ENCODE measurements at regions not wholly inside any gene's neighbourhood (a gene's known extent, or its start where the extent isn't known, plus 50 kb on each side); places are given as distances from the start of the nearest gene placed in this dataset.

DNA sequence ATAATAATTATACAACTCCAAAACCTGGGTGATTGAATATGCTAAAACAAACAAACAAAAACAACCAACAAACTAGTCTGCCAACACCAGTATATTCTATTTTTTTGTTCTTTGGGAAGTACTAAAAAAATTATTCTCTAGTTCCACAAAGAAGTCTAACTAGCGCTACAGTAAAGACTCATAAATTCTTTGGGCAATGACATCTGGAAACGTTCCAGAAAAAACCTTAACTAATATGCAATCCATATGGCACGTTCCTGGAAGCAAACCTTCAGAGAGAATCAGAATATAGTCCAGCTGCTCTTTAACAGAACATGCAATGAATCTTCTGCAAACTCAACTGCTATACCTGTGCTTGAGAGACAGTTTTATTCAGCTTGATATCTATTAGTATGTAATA lies 500.1 kb downstream of the TRAM1L1 start:
- TF ChIP-seq, protein P1, sequence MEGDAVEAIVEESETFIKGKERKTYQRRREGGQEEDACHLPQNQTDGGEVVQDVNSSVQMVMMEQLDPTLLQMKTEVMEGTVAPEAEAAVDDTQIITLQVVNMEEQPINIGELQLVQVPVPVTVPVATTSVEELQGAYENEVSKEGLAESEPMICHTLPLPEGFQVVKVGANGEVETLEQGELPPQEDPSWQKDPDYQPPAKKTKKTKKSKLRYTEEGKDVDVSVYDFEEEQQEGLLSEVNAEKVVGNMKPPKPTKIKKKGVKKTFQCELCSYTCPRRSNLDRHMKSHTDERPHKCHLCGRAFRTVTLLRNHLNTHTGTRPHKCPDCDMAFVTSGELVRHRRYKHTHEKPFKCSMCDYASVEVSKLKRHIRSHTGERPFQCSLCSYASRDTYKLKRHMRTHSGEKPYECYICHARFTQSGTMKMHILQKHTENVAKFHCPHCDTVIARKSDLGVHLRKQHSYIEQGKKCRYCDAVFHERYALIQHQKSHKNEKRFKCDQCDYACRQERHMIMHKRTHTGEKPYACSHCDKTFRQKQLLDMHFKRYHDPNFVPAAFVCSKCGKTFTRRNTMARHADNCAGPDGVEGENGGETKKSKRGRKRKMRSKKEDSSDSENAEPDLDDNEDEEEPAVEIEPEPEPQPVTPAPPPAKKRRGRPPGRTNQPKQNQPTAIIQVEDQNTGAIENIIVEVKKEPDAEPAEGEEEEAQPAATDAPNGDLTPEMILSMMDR (conservative IDR thresholded peaks at IDR 0.05) = no peak
- Histone ChIP-seq H3K4me3 (ENCODE audit: low read length) (no peak overlapping the region), H3K4me1 (ENCODE audit: control insufficient read depth, insufficient read depth, low read length) (peaks cover 3% of the 10 kb centered on the region), H3K36me3 (ENCODE audit: control insufficient read depth, insufficient read depth, low read length) (no peaks in the 10 kb centered on the region), H3K9ac (ENCODE audit: extremely low read depth, low read length, poor library complexity, severe bottlenecking) (no peak overlapping the region), H3K27me3 (ENCODE audit: control insufficient read depth, insufficient read depth, low read length, poor library complexity, severe bottlenecking) (no peaks in the 10 kb centered on the region), H3K9me3 (ENCODE audit: control insufficient read depth, low read length) (no peaks in the 10 kb centered on the region), H3K27ac (ENCODE audit: low read depth, low read length) (no peak overlapping the region)
- peaks cover 10% of the 10 kb centered on the region for H3K4me1 Mint-ChIP-seq
- H3K36me3 Mint-ChIP-seq (ENCODE audit: low read depth) = no peaks in the 10 kb centered on the region
- H3K27ac Mint-ChIP-seq = no peak overlapping the region
- no peaks in the 10 kb centered on the region for H3K9me3 Mint-ChIP-seq
- no peak for DNase-seq
- no peak overlapping the region for H3K4me3 Mint-ChIP-seq
- WGBS, 2 experiments (ENCODE audit: insufficient coverage in 1 of 2, insufficient read length in 1 of 2) = 90% methylated on average over 3 of the region's 3 CpGs
- H3K27me3 Mint-ChIP-seq (ENCODE audit: insufficient read depth) = no peaks in the 10 kb centered on the region

DNA sequence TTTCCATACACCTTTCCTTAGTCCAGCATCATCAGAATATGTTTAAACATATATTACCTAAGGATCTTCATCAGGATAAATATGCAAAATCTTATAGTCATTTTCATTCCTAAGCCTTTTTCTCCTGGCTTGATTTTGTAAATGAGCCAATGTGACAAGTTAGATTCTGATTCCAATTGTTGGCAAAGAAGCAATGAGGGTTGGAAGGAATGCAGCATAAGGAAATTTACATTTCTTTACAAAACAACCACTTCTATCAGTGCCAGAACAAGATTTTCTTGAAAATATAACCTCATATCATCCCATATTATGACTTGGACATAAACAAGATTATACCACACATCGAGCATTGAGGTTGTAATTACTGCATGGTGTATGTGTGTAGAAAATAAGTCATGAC lies 508.1 kb downstream of the TRAM1L1 start:
- H3K27ac ChIP-seq (ENCODE audit: low read depth, low read length) = no peak overlapping the region
- TF ChIP-seq, protein P1 (conservative IDR thresholded peaks at IDR 0.05) = no peak
- H3K27me3 ChIP-seq (ENCODE audit: control insufficient read depth, insufficient read depth, low read length, poor library complexity, severe bottlenecking) = no peaks in the 10 kb centered on the region
- DNase-seq = no peak
- H3K9me3 ChIP-seq (ENCODE audit: control insufficient read depth, low read length) = peaks cover 8% of the 10 kb centered on the region
- Mint-ChIP-seq H3K36me3 (ENCODE audit: low read depth) (no peaks in the 10 kb centered on the region), H3K9me3 (peaks cover 18% of the 10 kb centered on the region), H3K27me3 (ENCODE audit: insufficient read depth) (no peaks in the 10 kb centered on the region), H3K4me3 (no peak overlapping the region), H3K4me1 (no peaks in the 10 kb centered on the region), H3K27ac (no peak overlapping the region)
- H3K9ac ChIP-seq (ENCODE audit: extremely low read depth, low read length, poor library complexity, severe bottlenecking) = no peak overlapping the region
- no peaks in the 10 kb centered on the region for H3K36me3 ChIP-seq (ENCODE audit: control insufficient read depth, insufficient read depth, low read length)
- WGBS, 2 experiments (ENCODE audit: insufficient coverage in 1 of 2, insufficient read length in 1 of 2) = no CpG with 5 or more reads among the region's 1 CpG
- no peak overlapping the region for H3K4me3 ChIP-seq (ENCODE audit: low read length)
- H3K4me1 ChIP-seq (ENCODE audit: control insufficient read depth, insufficient read depth, low read length) = no peaks in the 10 kb centered on the region

DNA sequence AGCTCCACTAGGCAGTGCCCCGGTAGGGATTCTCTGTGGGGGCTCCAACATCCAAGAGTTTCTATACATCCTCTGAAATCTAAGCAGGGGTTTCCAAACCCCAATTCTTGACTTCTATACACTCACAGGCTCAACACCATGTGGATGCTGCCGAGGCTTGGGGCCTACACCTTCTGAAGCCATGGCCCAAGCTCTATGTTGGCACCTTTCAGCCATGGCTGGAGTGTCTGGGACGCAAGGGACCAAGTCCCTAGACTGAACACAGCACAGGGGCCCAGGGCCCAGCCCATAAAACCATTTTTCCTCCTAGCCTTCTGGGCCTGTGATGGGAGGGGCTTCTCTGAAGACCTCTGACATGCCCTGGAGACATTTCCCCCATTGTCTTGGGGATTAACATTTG lies 511.8 kb downstream of the TRAM1L1 start:
- Histone ChIP-seq H3K4me1 (ENCODE audit: control insufficient read depth, insufficient read depth, low read length) (no peaks in the 10 kb centered on the region), H3K4me3 (ENCODE audit: low read length) (no peak overlapping the region), H3K9ac (ENCODE audit: extremely low read depth, low read length, poor library complexity, severe bottlenecking) (no peak overlapping the region), H3K36me3 (ENCODE audit: control insufficient read depth, insufficient read depth, low read length) (no peaks in the 10 kb centered on the region), H3K27me3 (ENCODE audit: control insufficient read depth, insufficient read depth, low read length, poor library complexity, severe bottlenecking) (no peaks in the 10 kb centered on the region), H3K9me3 (ENCODE audit: control insufficient read depth, low read length) (peaks cover 12% of the 10 kb centered on the region), H3K27ac (ENCODE audit: low read depth, low read length) (no peak overlapping the region)
- no peak overlapping the region for H3K4me3 Mint-ChIP-seq
- no peaks in the 10 kb centered on the region for H3K4me1 Mint-ChIP-seq
- H3K36me3 Mint-ChIP-seq (ENCODE audit: low read depth) = no peaks in the 10 kb centered on the region
- WGBS, 2 experiments (ENCODE audit: insufficient coverage in 1 of 2, insufficient read length in 1 of 2) = 69% methylated on average over 3 of the region's 3 CpGs; no CpG with 5 or more reads in 1 of the 2 experiments
- H3K27me3 Mint-ChIP-seq (ENCODE audit: insufficient read depth) = no peaks in the 10 kb centered on the region
- TF ChIP-seq, protein P1 (conservative IDR thresholded peaks at IDR 0.05) = no peak
- no peak overlapping the region for H3K27ac Mint-ChIP-seq
- no peak for DNase-seq
- H3K9me3 Mint-ChIP-seq = peaks cover 20% of the 10 kb centered on the region

All from endodermal cell (in vitro differentiated cells).